ENCODE measurements at regions not wholly inside any gene's neighbourhood (a gene's known extent, or its start where the extent isn't known, plus 50 kb on each side); places are given as distances from the start of the nearest gene placed in this dataset.

DNA sequence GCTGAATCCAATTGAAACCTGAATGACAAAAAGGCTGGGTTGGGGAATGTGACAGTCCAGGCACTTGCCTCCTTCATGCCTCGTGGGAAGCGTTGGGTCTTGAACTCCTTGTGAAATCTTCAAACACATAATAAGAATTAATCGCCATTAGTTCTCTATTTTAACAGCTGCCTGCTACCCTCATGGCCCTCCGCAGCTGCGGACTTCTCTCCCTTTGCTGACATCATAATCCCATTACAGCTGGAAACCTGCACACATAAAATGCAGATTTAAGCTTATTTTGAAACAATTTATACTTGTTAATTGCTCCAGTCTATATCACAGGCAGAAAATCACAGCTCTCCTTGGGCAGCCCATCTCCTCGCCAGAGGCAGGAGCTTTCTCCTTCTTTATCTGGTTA lies 403.0 kb upstream of the MKI67 start:
- no TSS peak for BruUV-seq (replicated peaks)
- no peak for TF ChIP-seq SRF (IDR thresholded peaks at IDR 0.05; ENCODE audit: low read depth)
- Histone ChIP-seq H3K9ac (ENCODE audit: low read length) (no peak overlapping the region), H3K9me3 (ENCODE audit: control insufficient read depth in 1 of 2, insufficient read depth in 1 of 2, low read depth in 1 of 2, low read length in 2 of 2) (no peaks in the 10 kb centered on the region), H3K9me2 (ENCODE audit: insufficient read depth) (no peaks in the 10 kb centered on the region), H3K4me1 (ENCODE audit: control insufficient read depth in 1 of 2, insufficient read depth in 2 of 2, low read length in 2 of 2) (no peaks in the 10 kb centered on the region), H4K20me1 (ENCODE audit: insufficient read depth) (no peaks in the 10 kb centered on the region), H3K27me3 (ENCODE audit: insufficient read depth, low read length) (peaks cover 74% of the 10 kb centered on the region), H3K27ac (ENCODE audit: low read depth, low read length) (no peak overlapping the region), H3K4me3 (replicated peaks in 1 of 2; ENCODE audit: low read depth in 1 of 2, low read length in 2 of 2) (no peak overlapping the region), H2AFZ (ENCODE audit: low read depth, low read length, poor library complexity, severe bottlenecking) (no peak overlapping the region), H3K79me2 (ENCODE audit: insufficient read depth, low read length) (no peaks in the 10 kb centered on the region), H3K4me2 (ENCODE audit: low read length) (no peak overlapping the region), H3K36me3 (ENCODE audit: control insufficient read depth in 1 of 2, insufficient read depth in 2 of 2, low read length in 2 of 2) (no peaks in the 10 kb centered on the region)
- ChIA-PET RAD21 (ENCODE audit: low non-redundant PET in 1 of 2, low total read pairs in 2 of 2, uncharacterized antibody in 2 of 2, unreplicated experiment in 2 of 2) (no interaction called here), POLR2A (no interaction called here), CTCF (interaction anchor here (0.6 to 2.6 kb wide), 4 partner anchors 43 to 269 kb away, joined by 3 to 13 read pairs (median 4); no protein-coding TSS in a partner anchor)
- DNase-seq (ENCODE audit: low read depth, low spot score) = no peak
- ATAC-seq = no peak
- intact Hi-C loops (cut with micrococcal nuclease) = no loop called here

DNA sequence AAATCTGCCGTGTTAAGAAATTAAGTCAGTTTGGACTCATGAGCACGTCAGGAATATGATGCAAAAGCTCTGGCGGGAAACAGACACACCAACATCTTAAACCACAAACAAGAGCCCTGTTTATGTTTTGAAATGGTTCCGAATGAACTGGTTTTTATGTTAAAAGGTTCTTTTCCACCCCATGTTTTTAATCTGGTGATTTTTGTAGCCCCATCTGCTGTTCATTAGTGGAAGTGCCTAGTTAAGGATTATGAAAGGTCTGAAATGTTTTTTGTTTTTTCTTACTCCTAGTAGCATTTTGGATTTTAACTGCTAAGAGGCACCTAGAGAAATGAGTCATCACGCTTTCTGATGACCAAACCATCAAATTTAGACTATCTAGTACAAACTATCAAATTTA lies 404.1 kb upstream of the MKI67 start:
- no TSS peak for BruUV-seq (replicated peaks)
- ChIA-PET CTCF (interaction anchor here (1.6 to 1.8 kb wide), 2 partner anchors 262 to 266 kb away, joined by 4 to 10 read pairs; no protein-coding TSS in a partner anchor), POLR2A (no interaction called here)

More for the DNA sequence above, 404.1 kb upstream of the MKI67 start:
- no peak overlapping the region for H2AFZ ChIP-seq (ENCODE audit: low read depth, low read length, poor library complexity, severe bottlenecking)
- no peaks in the 10 kb centered on the region for H3K9me3 ChIP-seq (ENCODE audit: control insufficient read depth in 1 of 2, insufficient read depth in 1 of 2, low read depth in 1 of 2, low read length in 2 of 2)
- ATAC-seq (peak; percentile 50; the same call in 1 of the 2 replicates), DNase-seq (ENCODE audit: low read depth, low spot score) (peak; percentile 15)
- H4K20me1 ChIP-seq (ENCODE audit: insufficient read depth) = no peaks in the 10 kb centered on the region
- no peak for TF ChIP-seq EZH2phosphoT487 (IDR thresholded peaks at IDR 0.05; ENCODE audit: borderline replicate concordance)
- peak; percentile 53 for TF ChIP-seq RAD21 (IDR thresholded peaks at IDR 0.05; ENCODE audit: low read depth)
- TF ChIP-seq, protein P1, sequence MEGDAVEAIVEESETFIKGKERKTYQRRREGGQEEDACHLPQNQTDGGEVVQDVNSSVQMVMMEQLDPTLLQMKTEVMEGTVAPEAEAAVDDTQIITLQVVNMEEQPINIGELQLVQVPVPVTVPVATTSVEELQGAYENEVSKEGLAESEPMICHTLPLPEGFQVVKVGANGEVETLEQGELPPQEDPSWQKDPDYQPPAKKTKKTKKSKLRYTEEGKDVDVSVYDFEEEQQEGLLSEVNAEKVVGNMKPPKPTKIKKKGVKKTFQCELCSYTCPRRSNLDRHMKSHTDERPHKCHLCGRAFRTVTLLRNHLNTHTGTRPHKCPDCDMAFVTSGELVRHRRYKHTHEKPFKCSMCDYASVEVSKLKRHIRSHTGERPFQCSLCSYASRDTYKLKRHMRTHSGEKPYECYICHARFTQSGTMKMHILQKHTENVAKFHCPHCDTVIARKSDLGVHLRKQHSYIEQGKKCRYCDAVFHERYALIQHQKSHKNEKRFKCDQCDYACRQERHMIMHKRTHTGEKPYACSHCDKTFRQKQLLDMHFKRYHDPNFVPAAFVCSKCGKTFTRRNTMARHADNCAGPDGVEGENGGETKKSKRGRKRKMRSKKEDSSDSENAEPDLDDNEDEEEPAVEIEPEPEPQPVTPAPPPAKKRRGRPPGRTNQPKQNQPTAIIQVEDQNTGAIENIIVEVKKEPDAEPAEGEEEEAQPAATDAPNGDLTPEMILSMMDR (IDR thresholded peaks at IDR 0.05 in 2 of 3, conservative IDR thresholded peaks at IDR 0.05 in 1 of 3; ENCODE audit: borderline replicate concordance in 1 of 3, insufficient read depth in 1 of 3, low read depth in 2 of 3, low read length in 2 of 3) = peak; percentile 53 to 86 (median 76); a peak in 5 of 6 replicates
- H3K79me2 ChIP-seq (ENCODE audit: insufficient read depth, low read length) = no peaks in the 10 kb centered on the region
- no peak overlapping the region for H3K9ac ChIP-seq (ENCODE audit: low read length)
- no peak overlapping the region for H3K27ac ChIP-seq (ENCODE audit: low read depth, low read length)
- no peak overlapping the region for H3K4me2 ChIP-seq (ENCODE audit: low read length)
- no peaks in the 10 kb centered on the region for H3K36me3 ChIP-seq (ENCODE audit: control insufficient read depth in 1 of 2, insufficient read depth in 2 of 2, low read length in 2 of 2)
- H3K4me1 ChIP-seq (ENCODE audit: control insufficient read depth in 1 of 2, insufficient read depth in 2 of 2, low read length in 2 of 2) = no peaks in the 10 kb centered on the region
- intact Hi-C loops (cut with micrococcal nuclease) = loop anchor here (1.0 kb wide), 2 partner anchors 262 to 266 kb away; no protein-coding TSS in a partner anchor
- RAD21 ChIA-PET (ENCODE audit: low non-redundant PET in 1 of 2, low total read pairs in 2 of 2, uncharacterized antibody in 2 of 2, unreplicated experiment in 2 of 2) = no interaction called here
- H3K9me2 ChIP-seq (ENCODE audit: insufficient read depth) = no peaks in the 10 kb centered on the region
- H3K27me3 ChIP-seq (ENCODE audit: insufficient read depth, low read length) = peaks cover 75% of the 10 kb centered on the region
- H3K4me3 ChIP-seq (replicated peaks in 1 of 2; ENCODE audit: low read depth in 1 of 2, low read length in 2 of 2) = no peak overlapping the region
